Psoas muscle (tissue), 7 donors: ENCODE measurements at regions not wholly inside any gene's neighbourhood (a gene's known extent, or its start where the extent isn't known, plus 50 kb on each side); places are given as distances from the start of the nearest gene placed in this dataset.
"Not testable (repeated sequence)": the region's sequence is repeated elsewhere in the genome, so short reads cannot be mapped to it uniquely, and the experiment has no call there.

ENCODE experiments used
- ATAC-seq, 4 donors: fragments of 200-7000 bp; cut with Tn5 transposase; one replicate each; pipeline ENCODE4 v1.9.1; 2020; ENCODE audit warnings: moderate library complexity in 3 of 4, mild to moderate bottlenecking in 2 of 4
- DNase-seq, 2 donors: peaks; one replicate each; pipeline ENCODE4 v3.0.0-alpha.2; 2020
- H3K27ac ChIP-seq: fragments of 200-600 bp; one replicate; pipeline ENCODE4 v1.8.0; 2022
- H3K27me3 ChIP-seq, 3 donors: fragments of 200-600 bp in 1 of 3; one replicate each; pipeline versions ENCODE4 v1.6.1 to v1.8.0; 2013 to 2022; ENCODE audit warnings: low read length in 2 of 3, mild to moderate bottlenecking in 2 of 3, moderate library complexity in 1 of 3; ENCODE audit not compliant: insufficient read depth in 3 of 3
- H3K36me3 ChIP-seq, 2 donors: fragments of 200-600 bp in 1 of 2; one replicate each; pipeline versions ENCODE4 v1.6.1 to v1.8.0; 2013 to 2022; ENCODE audit warnings: low read depth in 1 of 2, mild to moderate bottlenecking in 1 of 2, moderate library complexity in 1 of 2; ENCODE audit not compliant: insufficient read depth in 1 of 2
- H3K4me1 ChIP-seq: fragments of 200-600 bp; one replicate; pipeline ENCODE4 v1.8.0; 2022
- H3K4me3 ChIP-seq: fragments of 200-600 bp; one replicate; pipeline ENCODE4 v1.8.0; 2022; ENCODE audit warnings: mild to moderate bottlenecking
- H3K9me3 ChIP-seq: fragments of 200-600 bp; one replicate; pipeline ENCODE4 v1.8.0; 2022
- CTCF ChIP-seq: fragments of 200-600 bp; IDR thresholded peaks from one replicate; pipeline ENCODE4 v1.8.0; 2022; ENCODE audit warnings: antibody characterized with exemption
- WGBS, 3 donors: extraction: QIAGEN DNeasy Blood & Tissue Kit; methylation state at CpG; one replicate each; pipeline versions ENCODE4 v1.1.6 to v1.1.7; 2013; 5-methylcytosine and 5-hydroxymethylcytosine counted together
- intact Hi-C, 2 donors: fragments of 100-400 bp; cut with DNase I; formaldehyde crosslinking; loops; one replicate each; pipeline versions ENCODE4 v1.11.0 to v1.14.2; 2022
- donor health status: healthy with polysubstance abuse.
- donor health status: DM: no; HTN: no; CAD: no; lungs with moderate emphysema.
- donor health status: Bipolar disorder and iron deficiency.
- donor health status: healthy.
- donor health status: DM: yes; HTN: yes; CAD: no.
- donor health status: DM: no; HTN: no; CAD: no.
- donor health status: DM: yes; HTN: yes; CAD: no.

- H3K9me3 ChIP-seq = no peaks in the 10 kb centered on the region
- no peak overlapping the region for H3K4me3 ChIP-seq
- H3K36me3 ChIP-seq = no peaks in the 10 kb centered on the region
- 44 to 66% (median 55%) methylated on average over 3 of the region's 3 CpGs for WGBS, 3 donors
- ATAC-seq (no peak), DNase-seq (no peak)
- no peaks in the 10 kb centered on the region for H3K4me1 ChIP-seq
- intact Hi-C loops = no loop called here
- H3K27ac ChIP-seq = no peak overlapping the region
- no peak for TF ChIP-seq CTCF
- H3K27me3 ChIP-seq = no peaks in the 10 kb centered on the region
These were observed 297.1 kb upstream of the MEIS2 start for GRCh38 chr15:37397266-37398022.

GRCh38 chr15:37416103-37416502 is 315.8 kb upstream of the MEIS2 start:
- Histone ChIP-seq H3K9me3 (no peaks in the 10 kb centered on the region), H3K4me3 (no peak overlapping the region), H3K27ac (no peak overlapping the region), H3K4me1 (no peaks in the 10 kb centered on the region), H3K36me3 (no peaks in the 10 kb centered on the region), H3K27me3 (no peaks in the 10 kb centered on the region)
- ATAC-seq (no peak), DNase-seq (no peak)
- 95 to 100% (median 97%) methylated on average over 1 of the region's 1 CpG for WGBS, 3 donors
- intact Hi-C loops = no loop called here
- no peak for TF ChIP-seq CTCF

GRCh38 chr15:37425541-37425940 is 325.2 kb upstream of the MEIS2 start:
- no peak for TF ChIP-seq CTCF
- Histone ChIP-seq H3K27ac (no peak overlapping the region), H3K36me3 (no peaks in the 10 kb centered on the region), H3K27me3 (no peaks in the 10 kb centered on the region), H3K4me1 (no peaks in the 10 kb centered on the region), H3K4me3 (no peak overlapping the region), H3K9me3 (no peaks in the 10 kb centered on the region)
- intact Hi-C loops = no loop called here
- DNase-seq (no peak), ATAC-seq (no peak)
- 53 to 74% (median 65%) methylated on average over 1 of the region's 1 CpG for WGBS, 3 donors

- H3K36me3 ChIP-seq, H3K27ac ChIP-seq, H3K9me3 ChIP-seq, H3K27me3 ChIP-seq, DNase-seq, ATAC-seq, H3K4me3 ChIP-seq, H3K4me1 ChIP-seq, intact Hi-C loops: not testable (repeated sequence)
- WGBS, 3 donors = 79 to 87% (median 84%) methylated on average over 12 of the region's 12 CpGs
These were observed 327.0 kb upstream of the MEIS2 start for GRCh38 chr15:37427393-37427792.

- DNase-seq (no peak), ATAC-seq (no peak)
- Histone ChIP-seq H3K4me1 (no peaks in the 10 kb centered on the region), H3K4me3 (no peak overlapping the region), H3K9me3 (no peaks in the 10 kb centered on the region), H3K27ac (no peak overlapping the region), H3K27me3 (no peaks in the 10 kb centered on the region), H3K36me3 (no peaks in the 10 kb centered on the region)
- intact Hi-C loops = no loop called here
- 84 to 95% (median 89%) methylated on average over 2 of the region's 2 CpGs for WGBS, 3 donors
- TF ChIP-seq CTCF = no peak
These were observed 346.6 kb upstream of the MEIS2 start for GRCh38 chr15:37446921-37447320.
